KMS-11 (cell line): ENCODE measurements at regions not wholly inside any gene's neighbourhood (a gene's known extent, or its start where the extent isn't known, plus 50 kb on each side); places are given as distances from the start of the nearest gene placed in this dataset.

Experiments used
- H2AFZ ChIP-seq: fragments of 200-600 bp; sonication (generic); 2 replicates; pipeline ENCODE4 v1.6.1; 2016; ENCODE audit warnings: antibody characterized with exemption, mixed run types, low read depth
- H3K27ac ChIP-seq: fragments of 200-600 bp; sonication (generic); 2 replicates; pipeline ENCODE4 v1.6.1; 2016; ENCODE audit warnings: mild to moderate bottlenecking, mixed run types
- H3K27me3 ChIP-seq: fragments of 200-600 bp; sonication (generic); 2 replicates; pipeline ENCODE4 v1.6.1; 2017; ENCODE audit warnings: mild to moderate bottlenecking, low read depth, mixed run types, moderate library complexity; ENCODE audit not compliant: insufficient read depth
- H3K36me3 ChIP-seq: fragments of 200-600 bp; sonication (generic); 2 replicates; pipeline ENCODE4 v1.6.1; 2017; ENCODE audit warnings: mild to moderate bottlenecking, mixed run types; ENCODE audit not compliant: insufficient read depth
- H3K4me1 ChIP-seq: fragments of 200-600 bp; sonication (generic); 2 replicates; pipeline ENCODE4 v1.6.1; 2016; ENCODE audit warnings: mild to moderate bottlenecking, low read depth, mixed run types; ENCODE audit not compliant: poor library complexity, severe bottlenecking
- H3K4me2 ChIP-seq: fragments of 200-600 bp; sonication (generic); 2 replicates; pipeline ENCODE4 v1.7.0; 2016; ENCODE audit warnings: mild to moderate bottlenecking, mixed run types
- H3K4me3 ChIP-seq: fragments of 200-600 bp; sonication (generic); IDR thresholded peaks from 2 replicates; pipeline ENCODE4 v1.6.1; 2017; ENCODE audit warnings: low read depth, low read length, mixed read lengths; ENCODE audit not compliant: insufficient read depth
- H3K79me2 ChIP-seq: fragments of 200-600 bp; sonication (generic); 2 replicates; pipeline ENCODE4 v1.6.1; 2016; ENCODE audit warnings: low read depth, mixed run types; ENCODE audit not compliant: insufficient read depth
- H3K9ac ChIP-seq: fragments of 200-600 bp; sonication (generic); 2 replicates; pipeline ENCODE4 v1.6.1; 2016; ENCODE audit warnings: mild to moderate bottlenecking, mixed run types
- H4K20me1 ChIP-seq: fragments of 200-600 bp; sonication (generic); 2 replicates; pipeline ENCODE4 v1.6.1; 2016; ENCODE audit warnings: mild to moderate bottlenecking, mixed run types; ENCODE audit not compliant: insufficient read depth
- TF ChIP-seq, protein P1 (sequence below): fragments of 200-600 bp; sonication (generic); conservative IDR thresholded peaks from 2 replicates; pipeline ENCODE4 v1.6.1; 2017; ENCODE audit warnings: low read depth, mild to moderate bottlenecking, antibody characterized with exemption, low read length, moderate library complexity, mixed read lengths

DNA sequence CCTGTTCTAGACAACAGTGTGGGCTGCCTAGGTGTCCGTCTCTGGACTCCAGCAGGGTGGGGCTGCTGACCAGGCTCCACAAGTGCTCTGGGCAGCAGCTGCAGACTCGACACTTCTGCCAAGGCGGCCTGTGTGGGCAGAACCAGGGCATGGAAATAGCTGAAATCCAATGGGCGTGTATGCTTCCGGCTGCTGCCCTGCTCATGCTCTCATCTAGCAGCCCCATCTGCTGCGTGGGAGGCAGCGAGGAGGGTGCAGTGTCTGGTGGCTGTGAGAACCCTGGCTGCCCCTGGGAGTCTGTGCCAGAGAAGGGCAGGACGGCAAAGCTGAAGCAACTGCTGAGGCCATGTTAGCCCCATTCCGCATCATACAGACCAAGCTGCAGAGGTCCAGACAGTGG, 174.9 kb downstream of the SOX11 start:
- TF ChIP-seq, protein P1, sequence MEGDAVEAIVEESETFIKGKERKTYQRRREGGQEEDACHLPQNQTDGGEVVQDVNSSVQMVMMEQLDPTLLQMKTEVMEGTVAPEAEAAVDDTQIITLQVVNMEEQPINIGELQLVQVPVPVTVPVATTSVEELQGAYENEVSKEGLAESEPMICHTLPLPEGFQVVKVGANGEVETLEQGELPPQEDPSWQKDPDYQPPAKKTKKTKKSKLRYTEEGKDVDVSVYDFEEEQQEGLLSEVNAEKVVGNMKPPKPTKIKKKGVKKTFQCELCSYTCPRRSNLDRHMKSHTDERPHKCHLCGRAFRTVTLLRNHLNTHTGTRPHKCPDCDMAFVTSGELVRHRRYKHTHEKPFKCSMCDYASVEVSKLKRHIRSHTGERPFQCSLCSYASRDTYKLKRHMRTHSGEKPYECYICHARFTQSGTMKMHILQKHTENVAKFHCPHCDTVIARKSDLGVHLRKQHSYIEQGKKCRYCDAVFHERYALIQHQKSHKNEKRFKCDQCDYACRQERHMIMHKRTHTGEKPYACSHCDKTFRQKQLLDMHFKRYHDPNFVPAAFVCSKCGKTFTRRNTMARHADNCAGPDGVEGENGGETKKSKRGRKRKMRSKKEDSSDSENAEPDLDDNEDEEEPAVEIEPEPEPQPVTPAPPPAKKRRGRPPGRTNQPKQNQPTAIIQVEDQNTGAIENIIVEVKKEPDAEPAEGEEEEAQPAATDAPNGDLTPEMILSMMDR, result no peak
- no peaks in the 10 kb centered on the region for H3K4me1 ChIP-seq
- no peaks in the 10 kb centered on the region for H3K79me2 ChIP-seq
- no peak overlapping the region for H2AFZ ChIP-seq
- no peak overlapping the region for H3K4me3 ChIP-seq
- no peak overlapping the region for H3K27ac ChIP-seq
- H3K36me3 ChIP-seq, result no peaks in the 10 kb centered on the region
- H3K4me2 ChIP-seq, result no peak overlapping the region
- no peak overlapping the region for H3K9ac ChIP-seq
- no peaks in the 10 kb centered on the region for H4K20me1 ChIP-seq
- no peaks in the 10 kb centered on the region for H3K27me3 ChIP-seq

DNA sequence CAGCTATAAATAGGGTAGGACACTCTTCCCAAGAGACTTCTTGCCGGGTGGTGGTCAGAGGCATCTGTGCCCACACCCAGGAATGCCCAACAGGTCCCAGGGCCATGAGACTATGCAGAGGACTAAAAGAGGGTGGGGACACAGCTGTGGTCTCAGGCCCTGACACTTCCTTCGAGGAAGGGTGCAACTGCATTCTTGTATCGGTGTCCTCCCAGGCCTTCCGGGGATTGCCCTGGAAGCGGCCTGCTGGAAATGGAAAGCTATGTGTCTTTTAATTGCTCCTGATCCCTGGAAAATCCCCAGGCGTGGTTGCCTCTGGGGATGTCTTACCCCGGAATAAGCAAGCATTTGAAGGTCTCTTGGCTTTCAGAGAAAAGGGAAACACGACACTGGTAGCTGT, 176.7 kb downstream of the SOX11 start:
- H3K27me3 ChIP-seq, result no peaks in the 10 kb centered on the region
- no peak overlapping the region for H3K27ac ChIP-seq
- H3K4me1 ChIP-seq, result no peaks in the 10 kb centered on the region
- no peaks in the 10 kb centered on the region for H3K79me2 ChIP-seq
- H3K9ac ChIP-seq, result no peak overlapping the region
- H3K4me2 ChIP-seq, result no peak overlapping the region
- H3K36me3 ChIP-seq, result no peaks in the 10 kb centered on the region
- TF ChIP-seq, protein P1, result no peak
- H4K20me1 ChIP-seq, result no peaks in the 10 kb centered on the region
- no peak overlapping the region for H2AFZ ChIP-seq
- no peak overlapping the region for H3K4me3 ChIP-seq

DNA sequence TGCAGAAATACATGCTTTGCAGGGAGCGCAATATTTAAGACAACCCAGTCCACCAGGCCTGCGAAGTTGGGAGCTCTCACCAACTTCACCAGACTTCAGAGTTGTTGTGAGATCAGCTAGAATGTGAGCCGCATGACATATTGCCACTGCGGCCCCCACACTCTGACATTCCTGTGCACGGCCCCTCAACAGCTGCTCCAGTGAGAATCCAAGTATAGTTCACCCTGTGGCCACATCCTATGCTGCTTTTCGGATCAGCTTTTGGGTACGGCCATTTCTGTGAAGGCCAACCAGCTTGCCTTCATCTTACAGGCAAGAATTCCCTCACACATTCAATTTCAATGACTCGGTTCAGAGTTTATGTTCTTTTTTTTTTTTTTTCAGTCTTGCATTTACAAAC, 177.8 kb downstream of the SOX11 start:
- Histone ChIP-seq H3K27me3 (no peaks in the 10 kb centered on the region), H3K27ac (no peak overlapping the region), H2AFZ (no peak overlapping the region), H3K4me3 (no peak overlapping the region), H3K4me2 (no peak overlapping the region), H3K79me2 (no peaks in the 10 kb centered on the region), H3K9ac (no peak overlapping the region), H4K20me1 (no peaks in the 10 kb centered on the region), H3K36me3 (no peaks in the 10 kb centered on the region), H3K4me1 (no peaks in the 10 kb centered on the region)
- TF ChIP-seq, protein P1, result no peak

- Histone ChIP-seq H3K4me1 (no peaks in the 10 kb centered on the region), H3K4me3 (no peak overlapping the region), H3K4me2 (no peak overlapping the region), H3K27me3 (no peaks in the 10 kb centered on the region), H3K79me2 (no peaks in the 10 kb centered on the region), H3K36me3 (no peaks in the 10 kb centered on the region), H3K27ac (no peak overlapping the region), H4K20me1 (no peaks in the 10 kb centered on the region), H3K9ac (no peak overlapping the region), H2AFZ (no peak overlapping the region)
- TF ChIP-seq, protein P1, result no peak
Observed at GRCh38 chr2:5877360-5877759, 185.2 kb downstream of the SOX11 start.
